D721Med (cell line): ENCODE measurements at regions not wholly inside any gene's neighbourhood (a gene's known extent, or its start where the extent isn't known, plus 50 kb on each side); places are given as distances from the start of the nearest gene placed in this dataset.
"Not testable (repeated sequence)": the region's sequence is repeated elsewhere in the genome, so short reads cannot be mapped to it uniquely, and the experiment has no call there.

Experiments
- DNase-seq: peaks from one replicate; pipeline ENCODE4 v3.0.0; 2011; ENCODE audit warnings: low spot score; ENCODE audit not compliant: insufficient read length
- FAIRE-seq: peaks from 2 replicates; lab custom pipeline; 2011; peaks lifted over from hg19 to GRCh38; lab: Jason Lieb, UNC
- TF ChIP-seq, protein P1 (sequence below): IDR thresholded peaks from 2 replicates; pipeline ENCODE4 v1.5.1; 2012; ENCODE audit warnings: mild to moderate bottlenecking, control low read depth; ENCODE audit not compliant: insufficient read depth; ENCODE audit errors: missing control alignments

DNA sequence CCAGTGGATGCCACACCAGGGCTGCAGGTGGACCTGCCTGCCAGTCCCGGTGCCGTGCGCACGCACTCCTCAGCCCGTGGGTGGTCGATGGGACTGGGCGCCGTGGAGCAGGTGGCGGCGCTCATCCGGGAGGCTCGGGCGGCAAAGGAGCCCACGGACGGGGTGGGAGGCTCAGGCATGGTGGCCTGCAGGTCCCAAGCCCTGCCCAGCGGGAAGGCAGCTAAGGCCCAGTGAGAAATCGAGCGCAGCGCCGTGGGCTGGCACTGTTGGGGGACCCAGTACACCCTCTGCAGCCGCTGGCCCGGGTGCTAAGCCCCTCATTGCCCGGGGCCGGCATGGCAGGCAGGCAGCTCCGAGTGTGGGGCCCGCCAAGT lies 1171.8 kb upstream of the B3GALT2 start:
- FAIRE-seq (no peak), DNase-seq (no peak)
- TF ChIP-seq, protein P1, sequence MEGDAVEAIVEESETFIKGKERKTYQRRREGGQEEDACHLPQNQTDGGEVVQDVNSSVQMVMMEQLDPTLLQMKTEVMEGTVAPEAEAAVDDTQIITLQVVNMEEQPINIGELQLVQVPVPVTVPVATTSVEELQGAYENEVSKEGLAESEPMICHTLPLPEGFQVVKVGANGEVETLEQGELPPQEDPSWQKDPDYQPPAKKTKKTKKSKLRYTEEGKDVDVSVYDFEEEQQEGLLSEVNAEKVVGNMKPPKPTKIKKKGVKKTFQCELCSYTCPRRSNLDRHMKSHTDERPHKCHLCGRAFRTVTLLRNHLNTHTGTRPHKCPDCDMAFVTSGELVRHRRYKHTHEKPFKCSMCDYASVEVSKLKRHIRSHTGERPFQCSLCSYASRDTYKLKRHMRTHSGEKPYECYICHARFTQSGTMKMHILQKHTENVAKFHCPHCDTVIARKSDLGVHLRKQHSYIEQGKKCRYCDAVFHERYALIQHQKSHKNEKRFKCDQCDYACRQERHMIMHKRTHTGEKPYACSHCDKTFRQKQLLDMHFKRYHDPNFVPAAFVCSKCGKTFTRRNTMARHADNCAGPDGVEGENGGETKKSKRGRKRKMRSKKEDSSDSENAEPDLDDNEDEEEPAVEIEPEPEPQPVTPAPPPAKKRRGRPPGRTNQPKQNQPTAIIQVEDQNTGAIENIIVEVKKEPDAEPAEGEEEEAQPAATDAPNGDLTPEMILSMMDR: no peak

DNA sequence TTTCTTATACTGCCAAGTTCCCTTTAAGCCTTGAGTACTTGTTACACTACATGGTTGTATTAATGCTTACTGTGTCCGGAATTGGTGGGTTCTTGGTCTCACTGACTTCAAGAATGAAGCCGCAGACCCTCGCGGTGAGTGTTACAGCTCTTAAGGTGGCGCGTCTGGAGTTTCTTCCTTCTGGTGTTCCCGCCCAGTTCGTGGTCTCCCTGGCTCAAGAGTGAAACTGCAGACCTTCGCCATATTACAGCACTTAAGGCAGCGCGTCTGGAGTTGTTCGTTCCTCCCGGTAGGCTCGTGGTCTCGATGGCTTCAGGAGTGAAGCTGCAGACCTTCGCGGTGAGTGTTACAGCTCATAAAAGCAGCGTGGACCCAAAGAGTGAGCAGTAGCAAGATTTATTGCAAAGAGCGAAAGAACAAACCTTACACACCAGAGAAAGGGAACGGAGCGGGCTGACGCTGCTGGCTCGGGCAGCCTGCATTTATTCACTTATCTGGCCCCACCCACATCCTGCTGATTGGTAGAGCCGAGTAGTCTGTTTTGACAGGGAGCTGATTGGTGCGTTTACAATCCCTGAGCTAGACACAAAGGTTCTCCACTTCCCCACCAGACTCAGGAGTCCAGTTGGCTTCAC lies 1171.3 kb upstream of the B3GALT2 start:
- not testable (repeated sequence) for DNase-seq, FAIRE-seq

DNA sequence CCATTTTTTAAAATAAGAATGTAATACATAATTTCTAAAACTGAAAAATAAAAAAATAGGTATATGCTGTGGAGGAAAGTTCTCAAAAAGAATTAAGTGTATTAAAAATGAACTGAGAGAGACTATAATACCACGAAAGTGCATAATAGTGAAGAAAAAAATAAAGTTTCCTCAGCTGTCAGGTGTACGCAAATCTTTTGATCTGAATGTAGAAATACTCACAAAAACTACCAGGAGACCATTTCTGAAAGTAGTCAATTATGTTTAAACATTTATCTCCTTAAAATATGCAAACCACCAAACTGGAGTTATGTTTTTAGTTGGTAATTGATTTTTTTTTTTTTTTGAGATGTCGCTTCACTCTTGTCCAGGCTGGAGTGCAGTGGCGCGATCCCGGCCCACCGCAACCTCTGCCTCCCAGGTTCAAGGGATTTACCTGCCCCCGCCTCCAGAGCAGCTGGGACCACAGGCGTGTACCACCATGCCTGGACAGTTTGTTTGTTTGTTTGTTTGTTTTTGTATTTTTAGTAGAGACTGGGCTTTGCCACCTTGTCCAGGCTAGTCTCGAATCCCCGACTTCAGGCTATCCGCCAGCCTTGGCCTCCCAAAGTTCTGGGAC lies 1169.2 kb upstream of the B3GALT2 start:
- TF ChIP-seq, protein P1: no peak
- FAIRE-seq (no peak), DNase-seq (no peak)

DNA sequence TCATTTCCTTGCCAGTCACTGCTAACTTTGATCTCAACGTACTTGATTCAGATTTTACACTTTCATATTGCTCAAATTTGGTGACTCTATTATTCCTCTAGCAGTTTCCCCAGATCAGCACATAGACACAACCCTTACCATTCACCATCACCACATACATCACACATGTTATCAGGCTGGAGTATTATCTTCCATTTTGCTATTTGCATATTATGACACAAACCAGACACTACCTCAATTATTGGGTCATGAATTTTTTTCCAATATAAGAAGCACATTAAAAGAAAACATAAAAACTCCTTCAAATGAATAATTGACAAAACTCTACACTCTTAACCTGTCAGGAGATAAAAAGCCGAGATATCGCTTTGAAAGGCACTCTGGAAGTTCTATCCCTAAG lies 1166.7 kb upstream of the B3GALT2 start:
- peak; percentile 87 for FAIRE-seq
- TF ChIP-seq, protein P1: no peak
- DNase-seq: no peak

DNA sequence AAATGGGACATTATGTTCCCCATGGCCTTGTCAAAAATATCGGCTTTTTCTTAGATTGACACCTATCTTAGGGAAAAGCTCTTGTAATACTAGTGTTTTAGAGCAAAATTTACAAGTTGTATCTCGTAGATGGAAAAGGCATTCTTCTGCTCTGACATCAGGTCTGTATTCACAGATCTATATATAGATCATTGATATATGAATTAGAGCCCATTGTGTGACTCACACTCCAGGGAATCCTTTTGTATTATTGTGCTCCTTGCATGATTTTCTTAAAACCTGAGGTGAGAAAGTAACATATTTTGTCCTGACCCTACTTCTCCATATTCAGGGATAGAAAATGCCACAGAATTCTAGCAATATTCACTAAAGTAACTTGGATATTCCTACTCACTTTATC lies 1160.8 kb upstream of the B3GALT2 start:
- FAIRE-seq: no peak
- TF ChIP-seq, protein P1: no peak
- DNase-seq: no peak

DNA sequence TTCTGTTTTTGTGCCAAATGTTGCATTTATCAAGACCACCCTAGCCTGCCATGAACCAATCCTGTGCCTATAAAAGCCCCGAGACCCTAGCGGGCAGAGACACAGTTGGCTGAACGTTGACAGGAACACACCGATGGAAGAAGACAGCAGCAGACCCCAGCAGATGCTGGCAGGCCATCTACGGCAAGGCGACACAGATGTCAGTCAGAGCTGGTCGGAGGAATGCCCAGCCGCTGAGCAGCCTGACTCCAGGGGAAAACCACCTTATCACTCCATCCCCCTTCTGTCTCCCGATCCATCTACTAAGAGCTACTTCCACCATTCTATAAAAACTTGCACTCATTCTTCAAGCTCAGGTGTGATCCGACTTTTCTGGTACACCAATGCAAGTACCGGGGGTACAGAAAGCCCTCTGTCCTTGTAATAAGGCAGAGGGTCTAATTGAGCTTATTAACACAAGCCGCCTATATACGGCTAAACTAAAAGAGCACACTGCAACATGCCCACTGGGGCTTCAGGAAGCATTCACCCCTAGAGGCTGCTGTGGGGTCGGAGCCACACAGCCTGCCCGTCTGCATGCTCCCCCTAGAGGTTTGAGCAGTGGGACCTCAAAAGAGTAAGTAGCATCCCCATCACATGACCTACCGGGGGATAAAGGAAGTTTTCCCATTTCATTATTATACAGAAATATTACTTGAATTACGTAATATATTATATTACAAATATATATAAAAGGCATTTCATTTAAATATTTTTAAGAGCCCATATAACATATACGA lies 1156.3 kb upstream of the B3GALT2 start:
- no peak for FAIRE-seq
- no peak for DNase-seq
- TF ChIP-seq, protein P1: no peak

DNA sequence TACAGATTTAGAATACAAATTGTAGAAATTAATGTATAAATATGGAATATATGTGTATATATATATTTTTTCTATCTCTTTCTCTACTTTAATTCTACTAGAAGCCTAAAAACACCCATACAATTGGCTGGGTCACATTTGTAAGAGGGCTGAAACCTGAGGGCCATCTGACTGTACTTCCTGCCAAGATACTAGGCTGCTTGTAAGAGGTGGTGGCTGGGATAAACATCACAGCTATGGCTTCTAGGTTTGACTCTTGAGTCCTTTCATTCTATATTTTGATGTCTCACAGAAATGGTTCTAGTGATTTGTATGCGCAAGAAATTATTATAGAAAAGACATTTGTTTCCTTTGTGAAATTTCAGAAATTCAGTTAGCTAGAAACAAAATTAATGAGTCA lies 1155.2 kb upstream of the B3GALT2 start:
- TF ChIP-seq, protein P1: no peak
- DNase-seq (no peak), FAIRE-seq (peak; percentile 61)
